MM.1S (cell line): ENCODE measurements at regions not wholly inside any gene's neighbourhood (a gene's known extent, or its start where the extent isn't known, plus 50 kb on each side); places are given as distances from the start of the nearest gene placed in this dataset.

Experiments
- EZH2 ChIP-seq: fragments of 300-600 bp; sonication (generic); optimal IDR thresholded peaks from 2 replicates; pipeline ENCODE3; 2017; ENCODE audit warnings: low read depth, mild to moderate bottlenecking, antibody characterized with exemption, low read length, mixed read lengths
- EZH2phosphoT487 ChIP-seq: fragments of 300-600 bp; sonication (generic); IDR thresholded peaks from 2 replicates; pipeline ENCODE4 v1.6.1; 2018; ENCODE audit warnings: antibody characterized with exemption, low read length
- TF ChIP-seq, protein P1 (sequence below): fragments of 300-600 bp; sonication (generic); IDR thresholded peaks from 2 replicates; pipeline ENCODE4 v1.5.1; 2016; ENCODE audit warnings: antibody characterized with exemption, low read length, mixed read lengths

DNA sequence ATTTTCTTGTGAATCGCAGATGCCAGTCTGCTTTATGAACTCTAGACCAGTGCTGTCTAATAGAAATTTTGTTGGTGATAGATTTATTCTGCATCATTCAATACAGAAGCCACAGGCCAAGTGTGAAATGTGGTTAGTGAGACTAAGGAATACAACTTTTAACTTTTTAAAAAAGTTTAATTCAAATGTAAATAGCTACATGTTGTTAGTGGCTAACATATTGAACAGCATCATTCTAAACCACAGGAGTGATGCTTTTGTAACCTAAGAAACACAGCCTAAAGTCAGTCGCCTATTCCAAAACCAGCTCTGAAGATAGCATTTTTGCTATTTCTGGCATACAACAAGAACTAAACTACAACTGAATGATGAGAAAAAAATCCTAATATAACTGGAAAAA, 164.8 kb upstream of the CBLB start:
- TF ChIP-seq EZH2phosphoT487 (no peak), EZH2 (no peak)
- TF ChIP-seq, protein P1, sequence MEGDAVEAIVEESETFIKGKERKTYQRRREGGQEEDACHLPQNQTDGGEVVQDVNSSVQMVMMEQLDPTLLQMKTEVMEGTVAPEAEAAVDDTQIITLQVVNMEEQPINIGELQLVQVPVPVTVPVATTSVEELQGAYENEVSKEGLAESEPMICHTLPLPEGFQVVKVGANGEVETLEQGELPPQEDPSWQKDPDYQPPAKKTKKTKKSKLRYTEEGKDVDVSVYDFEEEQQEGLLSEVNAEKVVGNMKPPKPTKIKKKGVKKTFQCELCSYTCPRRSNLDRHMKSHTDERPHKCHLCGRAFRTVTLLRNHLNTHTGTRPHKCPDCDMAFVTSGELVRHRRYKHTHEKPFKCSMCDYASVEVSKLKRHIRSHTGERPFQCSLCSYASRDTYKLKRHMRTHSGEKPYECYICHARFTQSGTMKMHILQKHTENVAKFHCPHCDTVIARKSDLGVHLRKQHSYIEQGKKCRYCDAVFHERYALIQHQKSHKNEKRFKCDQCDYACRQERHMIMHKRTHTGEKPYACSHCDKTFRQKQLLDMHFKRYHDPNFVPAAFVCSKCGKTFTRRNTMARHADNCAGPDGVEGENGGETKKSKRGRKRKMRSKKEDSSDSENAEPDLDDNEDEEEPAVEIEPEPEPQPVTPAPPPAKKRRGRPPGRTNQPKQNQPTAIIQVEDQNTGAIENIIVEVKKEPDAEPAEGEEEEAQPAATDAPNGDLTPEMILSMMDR: no peak
